LoVo (cell line): ENCODE measurements at regions not wholly inside any gene's neighbourhood (a gene's known extent, or its start where the extent isn't known, plus 50 kb on each side); places are given as distances from the start of the nearest gene placed in this dataset.

Source experiments
- DNase-seq: peaks from one replicate; pipeline ENCODE4 v3.0.0-alpha.2; 2016; ENCODE audit warnings: low spot score

- DNase-seq: no peak
Observed at GRCh38 chr22:25350551-25350971, 131.1 kb downstream of the CRYBB2 start.

GRCh38 chr22:25351631-25352293, 132.3 kb downstream of the CRYBB2 start:
- DNase-seq: no peak

DNA sequence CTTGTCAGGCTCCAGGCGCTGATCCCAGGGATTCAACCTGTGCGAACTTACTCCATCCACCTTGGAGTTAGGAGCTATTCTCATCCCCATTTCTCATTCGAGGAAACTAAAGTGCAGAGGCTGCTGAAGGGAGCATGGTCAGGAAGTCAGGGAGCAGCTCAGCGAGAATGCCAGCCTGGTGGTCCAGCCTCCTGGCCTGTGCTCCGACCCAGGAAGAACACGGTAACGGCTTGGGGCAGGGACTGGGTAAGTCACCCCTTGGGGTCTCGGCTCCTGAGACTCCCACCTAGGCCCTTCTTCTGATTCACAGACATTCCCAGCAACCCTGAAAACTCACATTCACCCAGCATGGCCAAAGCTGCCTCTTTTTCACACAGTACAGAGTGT, 132.8 kb downstream of the CRYBB2 start:
- DNase-seq: no peak

DNA sequence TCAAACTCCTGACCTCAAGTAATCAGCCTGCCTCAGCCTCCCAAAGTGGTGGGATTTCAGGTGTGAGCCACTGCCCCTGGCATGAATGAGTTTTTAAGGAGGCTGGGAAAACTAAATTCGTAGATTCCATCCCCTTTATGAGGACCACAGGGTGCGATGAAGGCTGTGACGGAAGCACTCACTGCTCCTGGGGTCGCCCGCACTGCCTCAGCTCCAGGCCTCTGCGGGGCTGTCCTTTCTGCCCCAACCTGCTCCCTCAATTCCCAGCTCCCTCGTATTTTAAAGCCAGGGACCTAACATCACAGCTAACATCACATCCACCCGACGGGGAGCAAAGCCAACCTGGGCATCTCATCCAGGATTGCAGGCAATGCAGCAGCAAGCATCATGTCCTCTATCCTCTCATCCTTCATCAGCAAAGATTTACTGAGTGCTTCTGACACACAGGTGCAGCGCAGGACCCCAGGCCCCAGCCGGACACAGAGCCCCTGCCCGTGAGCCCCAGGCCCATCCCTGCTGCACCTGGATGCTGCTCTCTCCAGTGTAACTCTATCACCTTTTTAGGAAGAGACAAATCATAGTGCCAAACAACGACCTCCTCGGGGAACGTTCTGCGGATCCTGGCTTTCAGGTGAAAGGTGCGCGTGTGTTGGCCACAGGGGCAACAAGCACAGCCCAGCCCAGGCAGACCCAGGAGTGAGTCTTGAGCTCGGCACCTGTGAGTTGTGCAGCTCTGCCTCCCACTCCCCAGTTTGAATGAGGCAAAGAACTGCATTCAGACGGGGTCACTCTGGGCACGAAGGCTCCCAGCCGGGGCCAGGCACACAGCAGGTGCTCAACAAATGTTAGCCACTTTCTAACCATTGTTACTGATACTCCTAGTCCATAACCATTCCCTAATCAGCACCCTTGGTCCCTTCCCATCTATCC, 134.3 kb downstream of the CRYBB2 start:
- DNase-seq: no peak

GRCh38 chr22:25354456-25354855, 135.0 kb downstream of the CRYBB2 start:
- no peak for DNase-seq

- DNase-seq: no peak
Observed at GRCh38 chr22:25357132-25357455, 137.7 kb downstream of the CRYBB2 start.

GRCh38 chr22:25357606-25358420, 138.4 kb downstream of the CRYBB2 start:
- DNase-seq: no peak

DNA sequence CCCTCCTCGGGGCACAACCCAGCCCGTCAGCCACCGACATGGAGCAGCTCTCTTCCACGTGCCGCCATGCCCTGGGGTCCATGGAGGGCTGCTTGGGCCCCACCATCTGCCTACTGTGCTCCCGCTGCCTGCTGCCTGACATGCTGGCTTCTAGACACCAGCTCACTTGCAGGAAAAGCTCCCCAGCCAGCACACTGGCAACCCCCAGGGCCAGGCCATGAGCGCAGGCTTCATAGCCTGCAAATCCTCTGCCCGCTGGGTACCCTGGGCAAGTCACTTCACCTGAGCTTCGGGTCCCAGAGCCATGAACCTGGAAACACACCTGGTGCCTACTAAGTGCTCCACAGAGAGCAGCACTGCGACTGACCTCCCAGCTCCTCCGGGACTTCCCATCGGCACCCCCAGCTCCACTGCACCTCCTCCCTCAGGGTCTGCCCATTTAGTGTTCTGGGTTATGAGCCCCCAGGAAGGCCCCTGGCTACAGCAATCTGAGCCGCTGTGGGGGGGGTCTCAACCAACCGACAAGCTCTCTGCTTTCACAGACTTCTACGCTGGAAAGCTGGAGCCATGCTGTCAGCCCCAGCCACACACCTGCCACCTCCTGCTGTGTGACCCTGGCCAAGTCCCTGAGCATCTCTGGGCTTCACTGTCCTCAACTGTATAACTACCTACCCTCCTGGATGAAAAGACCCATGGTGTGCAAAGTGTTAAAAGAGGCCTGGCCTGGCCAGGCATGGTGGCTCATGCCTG, 139.2 kb downstream of the CRYBB2 start:
- DNase-seq: no peak

- DNase-seq: no peak
Observed at GRCh38 chr22:25359601-25360261, 140.3 kb downstream of the CRYBB2 start.

GRCh38 chr22:25360411-25360810, 141.0 kb downstream of the CRYBB2 start:
- no peak for DNase-seq

GRCh38 chr22:25360891-25361645, 141.6 kb downstream of the CRYBB2 start:
- no peak for DNase-seq

- no peak for DNase-seq
Observed at GRCh38 chr22:25361899-25362214, 142.4 kb downstream of the CRYBB2 start.

DNA sequence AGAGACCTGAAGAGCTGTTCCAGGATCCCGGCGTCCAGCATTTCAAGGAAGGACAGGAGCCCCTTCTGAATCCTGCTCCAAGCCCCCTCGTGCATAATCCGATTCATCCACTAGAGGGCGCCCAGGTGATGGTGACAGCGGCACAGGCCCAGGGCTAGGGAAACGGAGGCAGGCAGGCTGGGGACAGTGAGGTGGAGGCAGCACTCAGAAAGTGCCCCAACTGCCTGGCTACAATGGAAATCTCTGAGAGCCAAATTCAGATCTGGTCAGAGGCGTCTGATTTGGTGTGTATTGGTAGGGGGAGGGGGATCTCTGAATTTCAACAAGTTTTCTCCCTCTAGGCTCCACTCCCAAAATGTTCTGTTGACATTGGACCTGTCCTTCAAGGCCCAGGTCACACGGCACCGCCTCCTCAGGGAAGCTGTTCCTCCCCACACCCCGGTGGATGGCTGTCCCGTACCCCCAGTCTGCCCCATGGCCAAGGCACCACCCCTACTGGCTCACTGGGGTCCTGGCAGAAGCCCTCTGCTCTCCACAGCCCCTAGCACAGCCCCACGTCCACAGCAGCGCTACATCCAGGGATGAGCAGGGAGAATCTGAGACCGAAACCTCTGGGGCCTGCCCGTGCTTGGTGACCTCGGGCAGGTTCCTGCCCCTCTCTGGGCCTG, 142.9 kb downstream of the CRYBB2 start:
- DNase-seq: peak; percentile 56

- no peak for DNase-seq
Observed at GRCh38 chr22:25362883-25363240, 143.4 kb downstream of the CRYBB2 start.

DNA sequence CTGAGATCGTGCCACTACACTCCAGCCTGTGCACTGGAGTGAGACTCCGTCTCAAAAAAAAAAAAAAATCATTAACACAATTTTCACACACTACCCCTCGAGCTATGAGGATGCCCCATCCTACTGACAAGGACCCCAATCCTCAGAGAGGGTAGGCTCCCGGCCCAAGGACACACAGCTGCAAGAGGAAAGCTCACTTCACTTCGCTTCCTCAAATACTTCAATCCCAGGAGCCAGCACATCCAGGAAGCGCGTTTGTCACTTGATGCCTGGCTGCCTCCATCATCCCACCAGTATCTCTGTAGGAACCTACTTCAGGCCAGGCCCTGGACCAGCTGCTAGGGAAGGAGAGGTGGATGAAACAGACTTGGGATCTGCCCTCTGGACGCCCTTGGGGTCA, 144.0 kb downstream of the CRYBB2 start:
- DNase-seq: no peak

- no peak for DNase-seq
Observed at GRCh38 chr22:25364281-25364680, 144.8 kb downstream of the CRYBB2 start.

DNA sequence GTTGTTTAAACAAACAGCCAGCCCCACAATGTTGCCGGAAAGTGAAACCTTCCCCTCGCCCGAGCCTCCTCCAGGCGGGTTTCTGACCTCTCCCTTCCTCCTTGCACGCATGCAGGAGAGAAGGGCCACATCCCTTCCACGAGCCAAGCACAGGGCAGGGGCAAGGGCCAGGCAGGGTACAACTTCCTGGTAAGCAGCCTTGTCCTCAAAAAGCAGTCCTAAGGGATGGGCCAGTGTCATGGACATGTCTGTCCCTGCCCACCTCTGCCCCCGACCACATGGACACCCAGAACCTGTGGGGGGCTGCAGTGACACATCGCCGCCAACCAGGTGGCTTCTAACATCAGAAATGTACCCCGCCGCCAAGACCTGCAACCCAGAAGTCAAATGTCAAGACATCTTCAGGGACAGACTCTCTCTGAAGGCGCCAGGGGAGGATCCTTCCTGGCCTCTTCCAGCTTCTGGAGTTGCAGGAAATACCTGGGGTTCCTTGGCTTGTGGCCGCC, 145.3 kb downstream of the CRYBB2 start:
- no peak for DNase-seq

DNA sequence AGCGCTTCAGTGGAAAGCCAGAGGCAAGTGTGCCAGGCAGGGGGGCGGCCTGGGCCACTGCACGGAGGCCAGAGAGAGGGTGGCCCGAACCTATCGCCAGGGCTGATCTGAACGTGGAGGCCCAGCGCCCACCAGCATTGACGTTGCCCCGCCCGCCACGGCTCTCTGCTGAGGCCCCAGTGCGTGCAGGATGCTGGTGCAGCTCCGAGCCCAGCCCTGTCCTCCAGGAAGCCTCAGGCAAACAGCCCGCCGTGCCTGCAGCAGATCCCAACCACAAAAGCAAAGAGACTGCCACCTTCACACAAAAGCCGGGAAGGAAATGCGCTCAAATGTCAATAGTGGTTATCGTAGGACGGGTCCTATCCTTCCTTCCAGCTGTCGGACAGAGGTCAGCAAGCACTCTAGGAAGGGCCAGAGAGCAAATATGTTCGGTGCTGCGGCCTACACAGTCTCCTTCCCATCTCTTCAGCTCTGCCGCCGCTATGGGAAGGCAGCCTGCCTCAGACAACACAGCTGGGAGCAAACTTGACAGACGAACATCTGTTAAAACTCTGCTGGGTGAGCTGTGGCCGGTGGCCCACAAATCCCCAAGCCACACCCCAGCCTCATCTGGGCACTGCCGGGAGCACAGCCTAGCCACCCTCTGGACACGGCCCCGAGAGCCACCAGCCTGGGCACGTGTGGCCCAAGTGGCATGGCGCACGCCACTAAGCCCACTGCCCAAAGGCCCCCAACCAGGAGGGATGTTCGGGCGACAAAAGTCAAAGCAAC, 146.2 kb downstream of the CRYBB2 start:
- no peak for DNase-seq

DNA sequence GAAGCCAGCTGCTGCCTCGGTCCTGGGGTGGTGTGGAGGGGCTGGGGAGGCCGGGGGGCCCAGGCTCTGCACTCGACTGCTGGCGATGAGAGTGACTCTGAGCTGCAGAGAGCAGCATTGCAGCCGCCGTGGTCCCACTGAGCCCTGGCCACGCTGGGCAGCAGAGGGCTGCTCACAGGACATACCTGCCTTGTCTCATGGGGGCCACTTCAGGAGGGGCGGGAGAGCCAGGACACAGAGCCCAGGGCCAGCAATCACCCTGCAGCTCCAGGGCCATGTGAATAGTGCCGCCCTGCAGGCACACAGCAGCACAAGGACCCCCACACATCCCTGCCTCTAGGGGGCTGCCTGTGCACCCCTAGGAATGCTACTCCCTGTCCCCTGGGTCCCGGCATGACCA, 147.0 kb downstream of the CRYBB2 start:
- DNase-seq: no peak
